OCI-LY3 (cell line): ENCODE measurements at regions not wholly inside any gene's neighbourhood (a gene's known extent, or its start where the extent isn't known, plus 50 kb on each side); places are given as distances from the start of the nearest gene placed in this dataset.

ENCODE experiments used
- H2AFZ ChIP-seq: fragments of 200-600, 300-600 bp; shearing (Covaris generic); 2 replicates; pipeline ENCODE4 v1.6.0; 2014; ENCODE audit warnings: antibody characterized with exemption, low read depth, low read length
- H3K27ac ChIP-seq: fragments of 200-600, 300-600 bp; sonication (generic); 2 replicates; pipeline ENCODE4 v1.5.1; 2014; ENCODE audit warnings: mild to moderate bottlenecking, low read length, moderate library complexity, mixed read lengths
- H3K27me3 ChIP-seq: fragments of 200-600, 300-600 bp; sonication (generic); 2 replicates; pipeline ENCODE4 v1.6.1; 2014; ENCODE audit warnings: low read depth, low read length, mixed read lengths
- H3K36me3 ChIP-seq: fragments of 200-600, 300-600 bp; sonication (generic); replicated peaks from 2 replicates; pipeline ENCODE3; 2014; ENCODE audit warnings: low read depth, low read length, mixed read lengths
- H3K4me1 ChIP-seq: fragments of 300-600, 200-600 bp; sonication (generic); 2 replicates; pipeline ENCODE4 v1.6.1; 2014; ENCODE audit warnings: low read length, mixed read lengths
- H3K4me2 ChIP-seq: fragments of 200-600, 300-600 bp; sonication (generic); 2 replicates; pipeline ENCODE4 v1.6.1; 2014; ENCODE audit warnings: low read length, mixed read lengths
- H3K4me3 ChIP-seq: fragments of 300-600, 200-600 bp; sonication (generic); 2 replicates; pipeline ENCODE4 v1.5.1; 2014; ENCODE audit warnings: antibody characterized with exemption, mild to moderate bottlenecking, low read length, moderate library complexity
- H3K79me2 ChIP-seq: fragments of 300-600, 200-600 bp; shearing (Covaris generic); 2 replicates; pipeline ENCODE4 v1.6.1; 2014; ENCODE audit warnings: mild to moderate bottlenecking, low read length, mixed read lengths
- H3K9ac ChIP-seq: fragments of 300-600, 200-600 bp; shearing (Covaris generic); 2 replicates; pipeline ENCODE4 v1.6.0; 2014; ENCODE audit warnings: mild to moderate bottlenecking, low read length, moderate library complexity
- H3K9me3 ChIP-seq: fragments of 200-600, 300-600 bp; shearing (Covaris generic); 2 replicates; pipeline ENCODE4 v1.6.1; 2014; ENCODE audit warnings: low read length, mixed read lengths; ENCODE audit not compliant: insufficient read depth
- H4K20me1 ChIP-seq: fragments of 200-600, 300-600 bp; sonication (generic); 2 replicates; pipeline ENCODE4 v1.6.1; 2016; ENCODE audit warnings: low read length, mixed read lengths; ENCODE audit not compliant: insufficient read depth
- CTCF ChIP-seq: fragments of 200-600, 300-600 bp; sonication (generic); IDR thresholded peaks from 2 replicates; pipeline ENCODE4 v1.5.1; 2014; ENCODE audit warnings: antibody characterized with exemption, low read length, low read depth
- EZH2phosphoT487 ChIP-seq: fragments of 200-600 bp; shearing (Covaris generic); IDR thresholded peaks from 2 replicates; pipeline ENCODE4 v1.6.1; 2018; ENCODE audit warnings: antibody characterized with exemption, mixed run types, low read depth

- no peak overlapping the region for H2AFZ ChIP-seq
- H3K4me2 ChIP-seq, result no peak overlapping the region
- peaks cover 19% of the 10 kb centered on the region; the same call in 1 of the 2 replicates for H3K27me3 ChIP-seq
- H3K9ac ChIP-seq, result no peak overlapping the region
- H3K36me3 ChIP-seq, result no peaks in the 10 kb centered on the region
- H3K27ac ChIP-seq, result no peak overlapping the region
- no peak overlapping the region for H3K4me3 ChIP-seq
- H3K9me3 ChIP-seq, result no peaks in the 10 kb centered on the region
- TF ChIP-seq CTCF, result no peak
- TF ChIP-seq EZH2phosphoT487, result no peak
- no peaks in the 10 kb centered on the region for H3K79me2 ChIP-seq
- H3K4me1 ChIP-seq, result peaks cover 6% of the 10 kb centered on the region; the same call in 1 of the 2 replicates
- no peaks in the 10 kb centered on the region for H4K20me1 ChIP-seq
Observed at GRCh38 chr9:85264695-85265094, 477.1 kb downstream of the AGTPBP1 start.

- Histone ChIP-seq H2AFZ (no peak overlapping the region), H3K4me3 (no peak overlapping the region), H3K79me2 (no peaks in the 10 kb centered on the region), H3K9me3 (no peaks in the 10 kb centered on the region), H3K9ac (no peak overlapping the region), H4K20me1 (no peaks in the 10 kb centered on the region), H3K36me3 (no peaks in the 10 kb centered on the region), H3K27ac (no peak overlapping the region), H3K4me2 (no peak overlapping the region), H3K4me1 (peaks cover 17% of the 10 kb centered on the region), H3K27me3 (peaks cover 19% of the 10 kb centered on the region; the same call in 1 of the 2 replicates)
- TF ChIP-seq CTCF (no peak), EZH2phosphoT487 (no peak)
Observed at GRCh38 chr9:85263288-85263687, 478.5 kb downstream of the AGTPBP1 start.

DNA sequence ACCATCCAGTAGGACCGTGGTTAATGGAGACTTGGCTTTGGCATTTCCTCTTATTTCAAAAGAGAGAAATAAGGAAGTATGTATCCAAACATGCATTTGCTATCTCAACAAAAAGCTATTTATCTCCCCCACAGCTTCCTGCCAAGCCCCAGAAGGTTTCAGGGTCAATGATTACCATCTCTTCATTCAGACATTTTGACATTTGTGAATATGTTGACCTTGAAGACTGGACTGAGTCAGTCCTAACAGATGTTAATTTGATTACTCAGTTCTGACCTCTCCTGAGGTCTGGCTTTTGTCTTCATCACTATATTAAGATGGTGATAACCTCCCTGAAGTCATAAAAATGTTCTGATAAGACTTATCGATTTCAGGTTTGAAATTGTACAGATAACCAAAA lies 479.4 kb downstream of the AGTPBP1 start:
- H3K27me3 ChIP-seq, result peaks cover 19% of the 10 kb centered on the region; the same call in 1 of the 2 replicates
- no peak for TF ChIP-seq CTCF
- TF ChIP-seq EZH2phosphoT487, result no peak
- no peaks in the 10 kb centered on the region for H4K20me1 ChIP-seq
- no peaks in the 10 kb centered on the region for H3K79me2 ChIP-seq
- peaks cover 14% of the 10 kb centered on the region for H3K4me1 ChIP-seq
- no peak overlapping the region for H3K9ac ChIP-seq
- H2AFZ ChIP-seq, result no peak overlapping the region
- H3K4me3 ChIP-seq, result no peak overlapping the region
- H3K9me3 ChIP-seq, result no peaks in the 10 kb centered on the region
- H3K27ac ChIP-seq, result no peak overlapping the region
- no peak overlapping the region for H3K4me2 ChIP-seq
- H3K36me3 ChIP-seq, result no peaks in the 10 kb centered on the region

GRCh38 chr9:85260275-85260845 lies 481.4 kb downstream of the AGTPBP1 start:
- TF ChIP-seq EZH2phosphoT487 (no peak), CTCF (no peak)
- H3K9ac ChIP-seq, result no peak overlapping the region
- no peak overlapping the region for H3K4me3 ChIP-seq
- no peaks in the 10 kb centered on the region for H3K36me3 ChIP-seq
- no peak overlapping the region for H2AFZ ChIP-seq
- no peaks in the 10 kb centered on the region for H4K20me1 ChIP-seq
- H3K4me1 ChIP-seq, result peaks cover 14% of the 10 kb centered on the region
- no peaks in the 10 kb centered on the region for H3K9me3 ChIP-seq
- no peak overlapping the region for H3K27ac ChIP-seq
- H3K79me2 ChIP-seq, result no peaks in the 10 kb centered on the region
- peaks cover 16% of the 10 kb centered on the region; the same call in 1 of the 2 replicates for H3K27me3 ChIP-seq
- H3K4me2 ChIP-seq, result no peak overlapping the region
